H1 (cell line): ENCODE measurements at regions not wholly inside any gene's neighbourhood (a gene's known extent, or its start where the extent isn't known, plus 50 kb on each side); places are given as distances from the start of the nearest gene placed in this dataset.

Source experiments
- CTCF ChIA-PET: fragments of 300-600 bp; sonication (Branson Sonifier 250); formaldehyde crosslinking; loops from one replicate; lab custom pipeline; 2021; ENCODE audit not compliant: partially characterized antibody; lab: Charles Lee
- POLR2A ChIA-PET: fragments of 300-600 bp; sonication (Branson Sonifier 250); formaldehyde crosslinking; loops from one replicate; lab custom pipeline; 2021; ENCODE audit warnings: inconsistent platforms; ENCODE audit not compliant: partially characterized antibody; lab: Charles Lee
- DNase-seq, 2 experiments: peaks; one replicate each; pipeline versions ENCODE4 v3.0.0 to v3.0.0-alpha.2; 2010 to 2022; ENCODE audit warnings: low spot score in 2 of 2, low read depth in 1 of 2, mixed read lengths in 1 of 2
- FAIRE-seq: peaks from 2 replicates; lab custom pipeline; 2011; peaks lifted over from hg19 to GRCh38; lab: Jason Lieb, UNC
- H2AFZ ChIP-seq: 2 replicates; pipeline ENCODE4 v1.8.1; 2012; ENCODE audit warnings: low read length, inconsistent platforms
- H2AK5ac ChIP-seq: 2 replicates; pipeline ENCODE4 v1.6.1; 2013; ENCODE audit warnings: low read depth, low read length
- H2BK120ac ChIP-seq: replicated peaks from 2 replicates; pipeline ENCODE3; 2013; ENCODE audit warnings: low read depth, low read length, inconsistent platforms
- H2BK12ac ChIP-seq: 2 replicates; pipeline ENCODE4 v1.6.1; 2013; ENCODE audit warnings: low read depth, low read length
- H2BK15ac ChIP-seq: 2 replicates; pipeline ENCODE4 v1.6.1; 2013; ENCODE audit warnings: low read length
- H2BK20ac ChIP-seq: 2 replicates; pipeline ENCODE4 v1.6.1; 2013; ENCODE audit warnings: low read length
- H2BK5ac ChIP-seq: 2 replicates; pipeline ENCODE4 v1.6.1; 2013; ENCODE audit warnings: low read depth, low read length
- H3K14ac ChIP-seq: 2 replicates; pipeline ENCODE4 v1.6.1; 2013; ENCODE audit warnings: inconsistent platforms; ENCODE audit not compliant: insufficient read length
- H3K18ac ChIP-seq: 2 replicates; pipeline ENCODE4 v1.6.1; 2013; ENCODE audit warnings: low read length; ENCODE audit errors: extremely low read depth
- H3K23ac ChIP-seq: 2 replicates; pipeline ENCODE4 v1.6.1; 2013; ENCODE audit warnings: inconsistent platforms; ENCODE audit not compliant: insufficient read length
- H3K23me2 ChIP-seq: 2 replicates; pipeline ENCODE4 v1.6.1; 2013; ENCODE audit warnings: low read depth, low read length
- H3K27ac ChIP-seq: 2 replicates; pipeline ENCODE4 v1.6.1; 2011; ENCODE audit warnings: low read depth, low read length, inconsistent platforms
- H3K27me3 ChIP-seq, 4 experiments: replicated peaks in 1 of 4; 1 replicate in 1 of 4; 2 replicates in 3 of 4; pipeline versions ENCODE4 v1.6.1 to v1.8.1; 2011 to 2013; ENCODE audit warnings: low read length in 3 of 4, mild to moderate bottlenecking in 3 of 4, inconsistent platforms in 2 of 4, mixed read lengths in 2 of 4, moderate library complexity in 1 of 4; ENCODE audit not compliant: control insufficient read depth in 3 of 4, insufficient read depth in 3 of 4; ENCODE audit errors: extremely low read depth in 1 of 4
- H3K36me3 ChIP-seq, 4 experiments: 2 replicates each; pipeline versions ENCODE4 v1.6.1 to v1.8.1; 2011 to 2013; ENCODE audit warnings: mild to moderate bottlenecking in 4 of 4, low read length in 3 of 4, moderate library complexity in 2 of 4, control low read depth in 1 of 4, inconsistent platforms in 1 of 4; ENCODE audit not compliant: insufficient read depth in 4 of 4, control insufficient read depth in 2 of 4
- H3K4ac ChIP-seq: replicated peaks from 2 replicates; pipeline ENCODE3; 2013; ENCODE audit warnings: low read length, low read depth, mixed read lengths, inconsistent platforms; ENCODE audit not compliant: insufficient read length
- H3K4me1 ChIP-seq, 4 experiments: replicated peaks in 1 of 4; 1 replicate in 1 of 4; 2 replicates in 3 of 4; pipeline versions ENCODE4 v1.6.1 to v1.8.1; 2011 to 2013; ENCODE audit warnings: low read length in 3 of 4, inconsistent platforms in 2 of 4, mixed read lengths in 1 of 4; ENCODE audit not compliant: insufficient read depth in 4 of 4, control insufficient read depth in 3 of 4
- H3K4me2 ChIP-seq, 2 experiments: 2 replicates each; pipeline versions ENCODE4 v1.6.1 to v1.8.1; 2011 to 2013; ENCODE audit warnings: low read depth in 2 of 2, low read length in 2 of 2, control low read depth in 1 of 2, inconsistent platforms in 1 of 2, mild to moderate bottlenecking in 1 of 2; ENCODE audit not compliant: insufficient read depth in 1 of 2
- H3K4me3 ChIP-seq, 4 experiments: fragments of 200-600, 300-600 bp in 1 of 4; sonication (generic), shearing (Covaris generic), sonication (Bioruptor Twin) in 1 of 4; 2 replicates each; pipeline versions ENCODE4 v1.5.1 to v1.8.1; 2011 to 2016; ENCODE audit warnings: low read length in 4 of 4, low read depth in 3 of 4, control low read depth in 2 of 4, inconsistent platforms in 2 of 4, mild to moderate bottlenecking in 2 of 4, mixed read lengths in 1 of 4, moderate library complexity in 1 of 4; ENCODE audit not compliant: insufficient read depth in 2 of 4; ENCODE audit errors: extremely low read depth in 1 of 4
- H3K56ac ChIP-seq: replicated peaks from 2 replicates; pipeline ENCODE3; 2013; ENCODE audit warnings: low read depth, mild to moderate bottlenecking, mixed read lengths, low read length, inconsistent platforms; ENCODE audit not compliant: insufficient read length
- H3K79me1 ChIP-seq: 2 replicates; pipeline ENCODE4 v1.6.1; 2013; ENCODE audit warnings: low read depth, low read length, control low read depth
- H3K79me2 ChIP-seq, 2 experiments: 2 replicates each; pipeline versions ENCODE4 v1.6.1 to v1.8.1; 2012 to 2013; ENCODE audit warnings: low read length in 2 of 2, mild to moderate bottlenecking in 2 of 2, inconsistent platforms in 1 of 2; ENCODE audit not compliant: insufficient read depth in 2 of 2, control insufficient read depth in 1 of 2
- H3K9ac ChIP-seq, 4 experiments: replicated peaks in 1 of 4; 1 replicate in 1 of 4; 2 replicates in 3 of 4; pipeline versions ENCODE4 v1.6.1 to v1.8.1; 2011 to 2013; ENCODE audit warnings: low read depth in 3 of 4, low read length in 3 of 4, control low read depth in 2 of 4, mild to moderate bottlenecking in 2 of 4, moderate library complexity in 2 of 4, inconsistent platforms in 1 of 4; ENCODE audit errors: extremely low read depth in 1 of 4
- H3K9me3 ChIP-seq, 2 experiments: 2 replicates each; pipeline versions ENCODE4 v1.6.1 to v1.8.1; 2012 to 2013; ENCODE audit warnings: mild to moderate bottlenecking in 2 of 2, moderate library complexity in 2 of 2, control low read depth in 1 of 2, inconsistent platforms in 1 of 2, low read depth in 1 of 2, low read length in 1 of 2, mixed read lengths in 1 of 2; ENCODE audit not compliant: insufficient read depth in 2 of 2
- H4K20me1 ChIP-seq, 2 experiments: replicated peaks in 1 of 2; 2 replicates each; pipeline versions ENCODE3 to v1.8.1; 2011 to 2013; ENCODE audit warnings: inconsistent platforms in 2 of 2, low read length in 2 of 2, mild to moderate bottlenecking in 1 of 2; ENCODE audit not compliant: insufficient read depth in 2 of 2, control insufficient read depth in 1 of 2
- H4K5ac ChIP-seq: 2 replicates; pipeline ENCODE4 v1.6.1; 2013; ENCODE audit warnings: low read length, low read depth, mixed read lengths, inconsistent platforms; ENCODE audit not compliant: insufficient read length
- H4K8ac ChIP-seq: 2 replicates; pipeline ENCODE4 v1.8.0; 2013; ENCODE audit warnings: mild to moderate bottlenecking, moderate library complexity, low read length, inconsistent platforms; ENCODE audit not compliant: insufficient read depth; ENCODE audit errors: extremely low read depth
- H4K91ac ChIP-seq: replicated peaks from 2 replicates; pipeline ENCODE3; 2013; ENCODE audit warnings: low read length, mixed read lengths, inconsistent platforms; ENCODE audit not compliant: insufficient read length
- BACH1 ChIP-seq: IDR thresholded peaks from 2 replicates; pipeline ENCODE4 v1.6.1; 2012; ENCODE audit warnings: low read length, improper control_type of control experiment
- JUND ChIP-seq: IDR thresholded peaks from 2 replicates; pipeline ENCODE4 v1.6.1; 2011; ENCODE audit warnings: mild to moderate bottlenecking, improper control_type of control experiment, low read length
- WGBS, 2 experiments: shearing (Covaris generic) in 1 of 2; methylation state at CpG; one replicate each; pipeline versions ENCODE4 v1.1.6 to v1.1.7; 2013 to 2015; ENCODE audit warnings: low lambda C conversion rate in 2 of 2, mixed read lengths in 2 of 2, inconsistent platforms in 1 of 2, low coverage in 1 of 2, missing lambda C conversion rate in 1 of 2; ENCODE audit not compliant: insufficient replicate concordance in 2 of 2, insufficient coverage in 1 of 2, insufficient read length in 1 of 2; ENCODE audit errors: extremely low coverage in 1 of 2, missing lambda C conversion rate in 1 of 2; 5-methylcytosine and 5-hydroxymethylcytosine counted together

DNA sequence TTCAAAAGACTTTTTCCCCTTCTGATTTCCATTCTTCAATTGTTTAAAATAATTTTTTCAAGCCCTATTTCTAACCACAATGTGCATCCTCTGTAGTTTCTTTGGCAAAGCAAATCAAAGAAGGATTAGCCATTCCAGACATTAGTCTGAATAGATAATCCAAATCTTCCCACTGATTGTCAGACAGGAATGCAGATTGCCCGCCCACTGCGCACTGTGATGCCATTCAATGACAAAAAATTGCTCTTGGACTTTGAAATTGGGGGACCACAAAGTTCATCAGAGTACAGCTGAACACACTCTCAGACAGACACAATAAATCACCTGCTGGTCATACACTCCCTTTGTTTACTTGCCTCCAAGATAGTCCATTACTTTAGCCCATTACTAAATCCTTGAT is 216.5 kb upstream of the DKK2 start:
- H3K4ac ChIP-seq, result no peak overlapping the region
- no peak for TF ChIP-seq BACH1
- no peak for TF ChIP-seq JUND
- TF ChIP-seq, all 59 proteins: peak for 0
- ChIA-PET POLR2A (no interaction called here), CTCF (interaction anchor here (1.1 to 1.3 kb wide), 2 partner anchors 202 to 216 kb away, joined by 4 to 5 read pairs; partner anchors contain the start of gene DKK2)
- H3K27me3 ChIP-seq, result no peaks in the 10 kb centered on the region
- H3K18ac ChIP-seq, result no peak overlapping the region
- no peak overlapping the region for H3K4me2 ChIP-seq
- 83% methylated on average over 2 of the region's 2 CpGs; no CpG with 5 or more reads in 1 of the 2 experiments for WGBS, 2 experiments
- no peaks in the 10 kb centered on the region for H3K9me3 ChIP-seq
- H3K36me3 ChIP-seq, result no peaks in the 10 kb centered on the region
- H2AK5ac ChIP-seq, result no peak overlapping the region
- no peak overlapping the region for H3K9ac ChIP-seq
- FAIRE-seq, result no peak
- no peaks in the 10 kb centered on the region for H3K23me2 ChIP-seq
- H3K4me1 ChIP-seq, result no peaks in the 10 kb centered on the region
- H2BK20ac ChIP-seq, result no peak overlapping the region
- no peak overlapping the region for H2BK12ac ChIP-seq
- H3K56ac ChIP-seq, result no peak overlapping the region
- no peak overlapping the region for H2AFZ ChIP-seq
- no peak overlapping the region for H3K27ac ChIP-seq
- H4K20me1 ChIP-seq, result no peaks in the 10 kb centered on the region
- DNase-seq, result no peak
- no peak overlapping the region for H3K14ac ChIP-seq
- H2BK15ac ChIP-seq, result no peak overlapping the region
- H3K4me3 ChIP-seq, result no peak overlapping the region
- no peak overlapping the region for H4K91ac ChIP-seq
- no peaks in the 10 kb centered on the region for H3K79me2 ChIP-seq
- H3K79me1 ChIP-seq, result no peaks in the 10 kb centered on the region
- H2BK5ac ChIP-seq, result no peak overlapping the region
- no peak overlapping the region for H3K23ac ChIP-seq
- H4K8ac ChIP-seq, result no peak overlapping the region
- no peak overlapping the region for H2BK120ac ChIP-seq
- H4K5ac ChIP-seq, result no peak overlapping the region
